A549 (cell line): ENCODE measurements at regions not wholly inside any gene's neighbourhood (a gene's known extent, or its start where the extent isn't known, plus 50 kb on each side); places are given as distances from the start of the nearest gene placed in this dataset.
A peak's percentile ranks its signal among the peaks of the same experiment; 100 is the strongest.

ENCODE experiments used
- ATAC-seq, 2 experiments: fragments of 200-7000 bp in 1 of 2; fragments of >200 bp in 1 of 2; cut with Nextera tagmentation in 1 of 2; cut with Tn5 transposase in 1 of 2; 3 replicates each; pipeline versions ENCODE4 v1.8.0 to v1.9.1; 2018 to 2020; ENCODE audit warnings: mild to moderate bottlenecking in 1 of 2, moderate library complexity in 1 of 2
- CTCF ChIA-PET: fragments of 300-600 bp; sonication (Branson Sonifier 250); formaldehyde crosslinking; extraction: SDS; loops from one replicate; lab custom pipeline; 2021; ENCODE audit warnings: antibody characterized with exemption, inconsistent platforms; lab: Yijun Ruan, JAX
- POLR2A ChIA-PET: fragments of 350-600 bp; formaldehyde crosslinking; extraction: SDS; loops from one replicate; lab custom pipeline; 2021; ENCODE audit warnings: antibody characterized with exemption, inconsistent platforms; lab: Yijun Ruan, JAX
- DNase-seq, 2 experiments: peaks; one replicate each; pipeline versions ENCODE4 v3.0.0 to v3.0.0-alpha.2; 2011 to 2016; ENCODE audit warnings: low read depth in 1 of 2, low spot score in 1 of 2
- FAIRE-seq: peaks from 2 replicates; lab custom pipeline; 2011; peaks lifted over from hg19 to GRCh38; lab: Jason Lieb, UNC
- H3K27ac ChIP-seq, 2 experiments: fragments of >200 bp; sonication (Bioruptor Twin); formaldehyde crosslinking; 3 replicates each; pipeline ENCODE4 v1.5.1; 2016 to 2017
- H3K4me1 ChIP-seq: fragments of >200 bp; sonication (Bioruptor Twin); formaldehyde crosslinking; 3 replicates; pipeline ENCODE4 v1.6.1; 2016
- H3K4me2 ChIP-seq: fragments of >200 bp; sonication (Bioruptor Twin); formaldehyde crosslinking; 3 replicates; pipeline ENCODE4 v1.6.1; 2016
- H3K4me3 ChIP-seq: fragments of >200 bp; sonication (Bioruptor Twin); formaldehyde crosslinking; 3 replicates; pipeline ENCODE4 v1.5.1; 2016
- H3K9me3 ChIP-seq: fragments of >200 bp; sonication (Bioruptor Twin); formaldehyde crosslinking; 3 replicates; pipeline ENCODE4 v1.6.1; 2016
- BHLHE40 ChIP-seq: IDR thresholded peaks from 2 replicates; pipeline ENCODE4 v1.6.1; 2012; ENCODE audit warnings: low read depth, low read length, inconsistent platforms
- CBX2 ChIP-seq: fragments of 200-600 bp; sonication (generic); IDR thresholded peaks from 2 replicates; pipeline ENCODE4 v1.6.1; 2016; ENCODE audit warnings: low read depth, mild to moderate bottlenecking, borderline replicate concordance
- CHD2 ChIP-seq: fragments of 150-350 bp; IDR thresholded peaks from 2 replicates; pipeline ENCODE4 v1.6.1; 2014; ENCODE audit warnings: low read length; ENCODE audit not compliant: partially characterized antibody
- EHMT2 ChIP-seq: fragments of 200-600 bp; sonication (generic); IDR thresholded peaks from 2 replicates; pipeline ENCODE4 v1.6.1; 2016; ENCODE audit warnings: antibody characterized with exemption, low read depth, mild to moderate bottlenecking, moderate library complexity
- EP300 ChIP-seq, 2 experiments: fragments of >200 bp; sonication (Bioruptor Twin); formaldehyde crosslinking; IDR thresholded peaks; 2 replicates in 1 of 2; 3 replicates in 1 of 2; pipeline ENCODE4 v1.6.1; 2016 to 2017
- FOSB ChIP-seq: fragments of 250-450 bp; sonication (Bioruptor Pico); IDR thresholded peaks from 2 replicates; pipeline ENCODE4 v1.5.0; 2020; ENCODE audit warnings: mild to moderate bottlenecking, moderate library complexity
- FOSL2 ChIP-seq, 2 experiments: fragments of 450-650 bp in 1 of 2; fragments of >200 bp in 1 of 2; sonication (Bioruptor Twin) in 1 of 2; formaldehyde crosslinking; IDR thresholded peaks; 2 replicates each; pipeline versions ENCODE4 v1.5.0 to v1.6.1; 2016 to 2020; ENCODE audit warnings: mild to moderate bottlenecking in 1 of 2, moderate library complexity in 1 of 2
- FOXS1 ChIP-seq: fragments of 250-450 bp; sonication (Bioruptor Pico); IDR thresholded peaks from 2 replicates; pipeline ENCODE4 v1.5.0; 2020; ENCODE audit warnings: mild to moderate bottlenecking, moderate library complexity
- HDAC2 ChIP-seq: fragments of 200-600 bp; sonication (generic); IDR thresholded peaks from 2 replicates; pipeline ENCODE4 v1.6.1; 2016
- JUN ChIP-seq, 2 experiments: fragments of >200 bp; sonication (Bioruptor Twin); formaldehyde crosslinking; IDR thresholded peaks; 2 replicates in 1 of 2; 3 replicates in 1 of 2; pipeline ENCODE4 v1.6.1; 2016 to 2017
- MAZ ChIP-seq: fragments of 150-350 bp; IDR thresholded peaks from 2 replicates; pipeline ENCODE4 v1.6.1; 2014; ENCODE audit warnings: antibody characterized with exemption, low read depth, low read length, borderline replicate concordance
- NPAS2 ChIP-seq: fragments of 250-450 bp; sonication (Bioruptor Pico); IDR thresholded peaks from 2 replicates; pipeline ENCODE4 v1.8.0; 2022; ENCODE audit warnings: mild to moderate bottlenecking, moderate library complexity, borderline replicate concordance
- NR3C1 ChIP-seq: fragments of >200 bp; sonication (Bioruptor Twin); formaldehyde crosslinking; IDR thresholded peaks from 3 replicates; pipeline ENCODE4 v1.6.1; 2017
- POLR2A ChIP-seq: IDR thresholded peaks from 2 replicates; pipeline ENCODE4 v1.6.1; 2012; ENCODE audit warnings: mild to moderate bottlenecking, low read length
- RAD21 ChIP-seq, 2 experiments: fragments of >200 bp in 1 of 2; sonication (Bioruptor Twin) in 1 of 2; formaldehyde crosslinking in 1 of 2; IDR thresholded peaks in 1 of 2; conservative IDR thresholded peaks in 1 of 2; 2 replicates in 1 of 2; 3 replicates in 1 of 2; pipeline ENCODE4 v1.6.1; 2012 to 2018; ENCODE audit warnings: inconsistent platforms in 1 of 2
- RNF2 ChIP-seq: fragments of 200-600 bp; sonication (generic); IDR thresholded peaks from 2 replicates; pipeline ENCODE4 v1.6.1; 2016; ENCODE audit warnings: low read depth, mild to moderate bottlenecking, antibody characterized with exemption, moderate library complexity, borderline replicate concordance
- SREBF2 ChIP-seq: fragments of 450-650 bp; IDR thresholded peaks from 2 replicates; pipeline ENCODE4 v1.6.1; 2014; ENCODE audit warnings: mild to moderate bottlenecking, moderate library complexity
- TFCP2L1 ChIP-seq: fragments of 250-450 bp; sonication (Bioruptor Pico); IDR thresholded peaks from 2 replicates; pipeline ENCODE4 v1.5.0; 2021; ENCODE audit warnings: mild to moderate bottlenecking
- ZFP36 ChIP-seq: fragments of 450-650 bp; IDR thresholded peaks from 2 replicates; pipeline ENCODE4 v1.6.1; 2014; ENCODE audit warnings: borderline replicate concordance; ENCODE audit not compliant: partially characterized antibody
- WGBS: methylation state at CpG from one replicate; pipeline ENCODE4 v1.1.6; 2017; ENCODE audit errors: missing lambda C conversion rate; 5-methylcytosine and 5-hydroxymethylcytosine counted together
- TF ChIP-seq, protein P1 (sequence below): fragments of 150-350 bp; IDR thresholded peaks from 2 replicates; pipeline ENCODE4 v1.6.1; 2014; ENCODE audit warnings: low read depth, mild to moderate bottlenecking, low read length
- TF ChIP-seq, protein P2 (sequence below): fragments of >200 bp; sonication (Bioruptor Twin); formaldehyde crosslinking; IDR thresholded peaks from 3 replicates; pipeline ENCODE4 v1.6.1; 2016

DNA sequence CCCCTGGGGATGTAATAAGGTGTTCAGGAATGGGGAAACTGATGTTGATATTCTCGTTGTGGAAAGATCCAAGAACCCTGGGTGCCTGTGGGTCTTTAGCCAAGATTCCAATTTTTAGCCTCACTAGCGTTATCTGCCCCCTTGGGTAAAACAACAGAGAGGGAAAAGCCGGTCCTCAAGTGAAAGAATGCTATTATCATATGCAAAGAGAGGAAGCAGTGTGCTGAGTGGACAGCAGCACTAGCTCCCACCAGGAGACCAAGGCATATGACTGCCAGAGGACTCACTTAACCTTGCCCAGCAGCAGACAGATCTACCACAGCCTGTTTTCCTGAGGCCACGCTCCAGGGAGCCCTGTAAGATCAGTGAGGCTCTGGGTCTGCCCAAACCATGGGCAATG is 257.9 kb upstream of the CPEB2 start (continued):
- TF ChIP-seq EHMT2, result no peak
- TF ChIP-seq POLR2A, result no peak

DNA sequence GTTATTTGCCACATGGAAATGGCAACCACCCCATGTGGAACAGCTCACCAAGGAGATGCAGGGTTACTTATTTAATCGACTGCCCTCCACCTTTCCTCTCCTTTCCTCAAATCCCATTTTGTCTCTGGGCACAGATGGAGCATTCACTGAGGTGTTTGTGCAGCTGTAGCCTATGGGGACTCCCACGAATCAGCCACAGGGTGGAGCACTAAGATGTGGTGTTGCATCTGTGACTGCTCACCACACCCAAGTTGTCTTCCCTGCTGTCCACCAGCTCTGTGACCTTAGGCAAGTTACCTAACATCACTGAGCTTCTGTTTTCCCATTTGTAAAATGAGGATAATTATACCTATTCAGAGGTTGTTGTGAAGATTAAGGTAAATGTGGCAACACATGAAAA is 252.4 kb upstream of the CPEB2 start:
- ChIA-PET POLR2A (no interaction called here), CTCF (interaction anchor here (0.5 kb wide), 1 partner anchor 342 kb away, joined by 3 read pairs; no protein-coding TSS in a partner anchor)
- Histone ChIP-seq H3K4me2 (no peak overlapping the region), H3K4me1 (no peaks in the 10 kb centered on the region), H3K27ac (no peak overlapping the region), H3K4me3 (no peak overlapping the region), H3K9me3 (peaks cover 9% of the 10 kb centered on the region; the same call in 2 of the 3 replicates)
- 38% methylated on average over 2 of the region's 2 CpGs for WGBS
- FAIRE-seq (no peak), ATAC-seq (peak in 1 of 2 experiments; percentile 63; a peak in 4 of 6 replicates), DNase-seq (peak in 1 of 2 experiments; percentile 44)
- TF ChIP-seq RAD21 (conservative IDR thresholded peaks at IDR 0.05 in 1 of 2, IDR thresholded peaks at IDR 0.05 in 1 of 2), result peak in 1 of 2 experiments; percentile 45; a peak in 2 of 5 replicates
- TF ChIP-seq, protein P1, sequence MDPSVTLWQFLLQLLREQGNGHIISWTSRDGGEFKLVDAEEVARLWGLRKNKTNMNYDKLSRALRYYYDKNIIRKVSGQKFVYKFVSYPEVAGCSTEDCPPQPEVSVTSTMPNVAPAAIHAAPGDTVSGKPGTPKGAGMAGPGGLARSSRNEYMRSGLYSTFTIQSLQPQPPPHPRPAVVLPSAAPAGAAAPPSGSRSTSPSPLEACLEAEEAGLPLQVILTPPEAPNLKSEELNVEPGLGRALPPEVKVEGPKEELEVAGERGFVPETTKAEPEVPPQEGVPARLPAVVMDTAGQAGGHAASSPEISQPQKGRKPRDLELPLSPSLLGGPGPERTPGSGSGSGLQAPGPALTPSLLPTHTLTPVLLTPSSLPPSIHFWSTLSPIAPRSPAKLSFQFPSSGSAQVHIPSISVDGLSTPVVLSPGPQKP, result no peak
- no peak for TF ChIP-seq NPAS2 (CRISPR knock-in tag)
- TF ChIP-seq RNF2, result no peak

DNA sequence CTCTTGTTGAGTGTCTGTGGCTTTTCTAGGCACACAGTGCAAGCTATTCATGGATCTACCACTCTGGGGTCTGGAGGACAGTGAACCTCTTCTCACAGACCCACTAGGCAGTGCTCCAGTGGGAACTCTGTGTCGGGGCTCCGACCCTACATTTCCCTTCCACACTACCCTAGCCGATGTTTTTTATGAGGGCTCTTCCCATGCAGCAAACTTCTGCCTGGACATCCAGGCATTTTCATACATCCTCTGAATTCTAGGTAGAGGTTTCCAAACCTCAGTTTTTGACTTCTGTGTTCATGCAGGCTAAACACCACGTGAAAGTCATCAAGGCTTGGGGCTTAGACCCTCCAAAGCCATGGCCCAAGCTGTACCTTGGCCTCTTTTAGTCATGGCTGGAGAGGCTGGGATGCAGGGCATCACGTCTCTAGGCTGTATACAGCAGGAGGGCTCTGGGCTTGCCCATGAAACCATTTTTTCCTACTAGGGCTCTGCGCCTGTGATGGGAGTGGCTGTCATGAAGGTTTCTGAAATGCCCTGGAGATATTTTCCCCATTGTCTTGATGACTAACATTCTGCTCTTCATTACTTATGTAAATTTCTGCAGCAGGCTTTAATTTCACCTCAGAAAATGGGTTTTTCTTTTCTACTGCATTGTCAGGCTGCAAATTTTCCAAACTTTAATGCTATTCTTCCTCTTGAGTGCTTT is 249.8 kb upstream of the CPEB2 start:
- Histone ChIP-seq H3K4me3 (no peak overlapping the region), H3K9me3 (peaks cover 9% of the 10 kb centered on the region; the same call in 2 of the 3 replicates), H3K4me2 (no peak overlapping the region), H3K27ac (no peak overlapping the region), H3K4me1 (no peaks in the 10 kb centered on the region)
- DNase-seq (no peak), FAIRE-seq (no peak), ATAC-seq (no peak)
- 71% methylated on average over 5 of the region's 6 CpGs for WGBS
- ChIA-PET POLR2A (no interaction called here), CTCF (no interaction called here)
- no peak for TF ChIP-seq MAZ
- TF ChIP-seq BHLHE40, result no peak
- no peak for TF ChIP-seq ZFP36
- no peak for TF ChIP-seq HDAC2
- TF ChIP-seq JUN (IDR thresholded peaks at IDR 0.05), result no peak
- no peak for TF ChIP-seq SREBF2
- no peak for TF ChIP-seq TFCP2L1 (CRISPR knock-in tag)
- TF ChIP-seq CBX2, result no peak
- TF ChIP-seq CHD2, result no peak
- TF ChIP-seq FOSB (CRISPR knock-in tag), result no peak
- no peak for TF ChIP-seq FOXS1
- TF ChIP-seq NR3C1, result no peak

- DNase-seq (no peak), FAIRE-seq (no peak), ATAC-seq (no peak)
- ChIA-PET POLR2A (no interaction called here), CTCF (no interaction called here)
- Histone ChIP-seq H3K27ac (no peak overlapping the region), H3K4me3 (no peak overlapping the region), H3K4me1 (no peaks in the 10 kb centered on the region), H3K4me2 (no peak overlapping the region), H3K9me3 (no peaks in the 10 kb centered on the region)
- no peak for TF ChIP-seq FOSL2 (IDR thresholded peaks at IDR 0.05)
- no peak for TF ChIP-seq FOSL2 (CRISPR knock-in tag; IDR thresholded peaks at IDR 0.05)
- no peak for TF ChIP-seq NPAS2 (CRISPR knock-in tag)
- TF ChIP-seq EHMT2, result no peak
- TF ChIP-seq SREBF2, result no peak
- TF ChIP-seq EP300 (IDR thresholded peaks at IDR 0.05), result no peak
- no peak for TF ChIP-seq ZFP36
- TF ChIP-seq, protein P2, sequence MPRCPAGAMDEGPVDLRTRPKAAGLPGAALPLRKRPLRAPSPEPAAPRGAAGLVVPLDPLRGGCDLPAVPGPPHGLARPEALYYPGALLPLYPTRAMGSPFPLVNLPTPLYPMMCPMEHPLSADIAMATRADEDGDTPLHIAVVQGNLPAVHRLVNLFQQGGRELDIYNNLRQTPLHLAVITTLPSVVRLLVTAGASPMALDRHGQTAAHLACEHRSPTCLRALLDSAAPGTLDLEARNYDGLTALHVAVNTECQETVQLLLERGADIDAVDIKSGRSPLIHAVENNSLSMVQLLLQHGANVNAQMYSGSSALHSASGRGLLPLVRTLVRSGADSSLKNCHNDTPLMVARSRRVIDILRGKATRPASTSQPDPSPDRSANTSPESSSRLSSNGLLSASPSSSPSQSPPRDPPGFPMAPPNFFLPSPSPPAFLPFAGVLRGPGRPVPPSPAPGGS, result no peak
These were observed 235.1 kb upstream of the CPEB2 start for GRCh38 chr4:14767142-14767541.
